CD14-positive monocyte (primary cell): ENCODE measurements at regions not wholly inside any gene's neighbourhood (a gene's known extent, or its start where the extent isn't known, plus 50 kb on each side); places are given as distances from the start of the nearest gene placed in this dataset.
"Not testable (repeated sequence)": the region's sequence is repeated elsewhere in the genome, so short reads cannot be mapped to it uniquely, and the experiment has no call there.

Source experiments
- DNase-seq, 3 donors: peaks; one replicate each; pipeline ENCODE4 v3.0.0-alpha.2; 2011 to 2022
- H2AFZ ChIP-seq: 2 replicates; pipeline ENCODE4 v1.6.0; 2012; ENCODE audit warnings: mild to moderate bottlenecking, low read depth, low read length, inconsistent platforms; ENCODE audit not compliant: insufficient read depth, poor library complexity, severe bottlenecking
- H3K27ac ChIP-seq, 2 donors: 1 replicate in 1 of 2; 2 replicates in 1 of 2; pipeline ENCODE4 v1.5.1; 2012 to 2013; ENCODE audit warnings: low read length in 2 of 2, control low read depth in 1 of 2, inconsistent platforms in 1 of 2, low read depth in 1 of 2, mild to moderate bottlenecking in 1 of 2
- H3K27me3 ChIP-seq, 2 donors: one replicate each; pipeline versions ENCODE4 v1.6.0 to v1.6.1; 2011 to 2013; ENCODE audit warnings: low read length in 2 of 2; ENCODE audit not compliant: control insufficient read depth in 2 of 2, insufficient read depth in 2 of 2
- H3K36me3 ChIP-seq, 2 donors: replicated peaks in 1 of 2; 1 replicate in 1 of 2; 2 replicates in 1 of 2; pipeline versions ENCODE4 v1.5.1 to v1.6.1; 2012 to 2013; ENCODE audit warnings: low read length in 2 of 2, control low read depth in 1 of 2, inconsistent platforms in 1 of 2, mild to moderate bottlenecking in 1 of 2; ENCODE audit not compliant: insufficient read depth in 2 of 2, control insufficient read depth in 1 of 2
- H3K4me1 ChIP-seq, 2 donors: 1 replicate in 1 of 2; 2 replicates in 1 of 2; pipeline versions ENCODE4 v1.5.1 to v1.6.1; 2012 to 2013; ENCODE audit warnings: low read length in 2 of 2, control low read depth in 1 of 2, inconsistent platforms in 1 of 2, mild to moderate bottlenecking in 1 of 2, moderate library complexity in 1 of 2; ENCODE audit not compliant: insufficient read depth in 2 of 2, control insufficient read depth in 1 of 2
- H3K4me2 ChIP-seq: replicated peaks from 2 replicates; pipeline ENCODE3; 2012; ENCODE audit warnings: low read length, moderate library complexity, mild to moderate bottlenecking; ENCODE audit not compliant: poor library complexity, severe bottlenecking; ENCODE audit errors: extremely low read depth
- H3K4me3 ChIP-seq, 3 experiments: fragments of 200-600 bp in 1 of 3; sonication (generic) in 1 of 3; replicated peaks in 1 of 3; 1 replicate in 2 of 3; 2 replicates in 1 of 3; pipeline ENCODE4 v1.5.1; 2011 to 2013; ENCODE audit warnings: low read length in 3 of 3, mild to moderate bottlenecking in 3 of 3, control low read depth in 2 of 3, low read depth in 2 of 3, inconsistent platforms in 1 of 3, moderate library complexity in 1 of 3
- H3K79me2 ChIP-seq: 2 replicates; pipeline ENCODE4 v1.6.0; 2012; ENCODE audit warnings: mild to moderate bottlenecking, control low read depth, inconsistent platforms, low read length, moderate library complexity; ENCODE audit not compliant: insufficient read depth
- H3K9ac ChIP-seq: 2 replicates; pipeline ENCODE4 v1.6.0; 2017; ENCODE audit warnings: low read length, mild to moderate bottlenecking; ENCODE audit not compliant: insufficient read depth, poor library complexity, severe bottlenecking
- H3K9me3 ChIP-seq, 2 donors: replicated peaks in 1 of 2; 1 replicate in 1 of 2; 2 replicates in 1 of 2; pipeline versions ENCODE4 v1.5.1 to v1.6.1; 2012 to 2013; ENCODE audit warnings: low read length in 2 of 2, control low read depth in 1 of 2; ENCODE audit not compliant: control insufficient read depth in 1 of 2, insufficient read depth in 1 of 2
- H4K20me1 ChIP-seq: 2 replicates; pipeline ENCODE4 v1.6.0; 2012; ENCODE audit warnings: mild to moderate bottlenecking, low read length, control low read depth, moderate library complexity; ENCODE audit not compliant: insufficient read depth
- H3K27ac Mint-ChIP-seq, 7 donors: one replicate each; pipeline ENCODE4 v1.8.0; 2020; ENCODE audit warnings: mild to moderate bottlenecking in 7 of 7, mixed read lengths in 7 of 7, moderate library complexity in 6 of 7, inconsistent platforms in 2 of 7
- H3K27me3 Mint-ChIP-seq, 3 donors: one replicate each; pipeline ENCODE4 v1.8.0; 2021 to 2022; ENCODE audit warnings: low read depth in 3 of 3, mild to moderate bottlenecking in 3 of 3, mixed read lengths in 3 of 3, moderate library complexity in 3 of 3, inconsistent platforms in 1 of 3
- H3K36me3 Mint-ChIP-seq, 2 donors: one replicate each; pipeline ENCODE4 v1.8.0; 2020; ENCODE audit warnings: mixed read lengths in 2 of 2, inconsistent platforms in 1 of 2, mild to moderate bottlenecking in 1 of 2
- H3K4me1 Mint-ChIP-seq: one replicate; pipeline ENCODE4 v1.8.0; 2020; ENCODE audit warnings: mild to moderate bottlenecking, mixed read lengths
- H3K4me3 Mint-ChIP-seq, 2 donors: one replicate each; pipeline ENCODE4 v1.8.0; 2020; ENCODE audit warnings: mild to moderate bottlenecking in 2 of 2, mixed read lengths in 2 of 2, moderate library complexity in 1 of 2
- H3K9me3 Mint-ChIP-seq, 7 donors: one replicate each; pipeline ENCODE4 v1.8.0; 2020 to 2022; ENCODE audit warnings: mixed read lengths in 7 of 7, mild to moderate bottlenecking in 6 of 7, moderate library complexity in 6 of 7, inconsistent platforms in 2 of 7
- CTCF ChIP-seq: fragments of 200-600 bp; IDR thresholded peaks from one replicate; pipeline ENCODE4 v1.8.0; 2022; ENCODE audit warnings: antibody characterized with exemption, mild to moderate bottlenecking
- WGBS: methylation state at CpG from one replicate; pipeline ENCODE4 v1.1.5; 2013; ENCODE audit warnings: missing lambda C conversion rate; ENCODE audit not compliant: insufficient coverage; 5-methylcytosine and 5-hydroxymethylcytosine counted together
- intact Hi-C, 2 donors: fragments of 100-400 bp; cut with micrococcal nuclease; formaldehyde crosslinking; loops; one replicate each; pipeline versions ENCODE4 v1.15.0 to v1.15.1; 2023

GRCh38 chr5:178057839-178058238, 55.5 kb upstream of the N4BP3 start:
- Histone ChIP-seq H3K4me1 (no peaks in the 10 kb centered on the region), H3K9ac (no peak overlapping the region), H3K27me3 (no peaks in the 10 kb centered on the region), H3K36me3 (no peaks in the 10 kb centered on the region), H3K4me3 (no peak overlapping the region), H3K79me2 (no peaks in the 10 kb centered on the region), H3K4me2 (no peak overlapping the region), H2AFZ (no peak overlapping the region), H3K9me3 (no peaks in the 10 kb centered on the region), H3K27ac (no peak overlapping the region), H4K20me1 (no peaks in the 10 kb centered on the region)
- no peak for TF ChIP-seq CTCF
- 88% methylated on average over 8 of the region's 12 CpGs for WGBS
- Mint-ChIP-seq H3K9me3 (peaks cover 0 to 2% (median 0%) of the 10 kb centered on the region in 7 donors), H3K27me3 (peaks cover 4 to 7% (median 4%) of the 10 kb centered on the region in 3 donors), H3K36me3 (no peaks in the 10 kb centered on the region), H3K27ac (peak overlapping the region in 1 of 7 donors; percentile 61), H3K4me1 (peaks cover 3% of the 10 kb centered on the region), H3K4me3 (no peak overlapping the region)
- DNase-seq: no peak
- intact Hi-C loops: no loop called here

GRCh38 chr5:178056935-178057334, 56.4 kb upstream of the N4BP3 start:
- Histone ChIP-seq H3K36me3 (no peaks in the 10 kb centered on the region), H3K9me3 (no peaks in the 10 kb centered on the region), H3K27ac (no peak overlapping the region), H3K4me2 (no peak overlapping the region), H3K4me1 (no peaks in the 10 kb centered on the region), H3K27me3 (no peaks in the 10 kb centered on the region), H2AFZ (no peak overlapping the region), H3K4me3 (no peak overlapping the region), H3K9ac (no peak overlapping the region), H3K79me2 (no peaks in the 10 kb centered on the region), H4K20me1 (no peaks in the 10 kb centered on the region)
- Mint-ChIP-seq H3K9me3 (peaks cover 0 to 2% (median 0%) of the 10 kb centered on the region in 7 donors), H3K27ac (no peak overlapping the region), H3K4me3 (no peak overlapping the region), H3K36me3 (no peaks in the 10 kb centered on the region), H3K27me3 (peaks cover 3 to 7% (median 4%) of the 10 kb centered on the region in 3 donors), H3K4me1 (no peaks in the 10 kb centered on the region)
- 100% methylated on average over 1 of the region's 3 CpGs for WGBS
- DNase-seq: no peak
- no peak for TF ChIP-seq CTCF
- intact Hi-C loops: no loop called here

GRCh38 chr5:178055536-178055935, 57.8 kb upstream of the N4BP3 start:
- H4K20me1 ChIP-seq, H3K9me3 Mint-ChIP-seq, H3K4me2 ChIP-seq, H3K9me3 ChIP-seq, H2AFZ ChIP-seq, H3K36me3 ChIP-seq, H3K4me1 Mint-ChIP-seq, H3K4me3 ChIP-seq, H3K4me1 ChIP-seq, DNase-seq, H3K79me2 ChIP-seq, H3K27ac Mint-ChIP-seq, H3K4me3 Mint-ChIP-seq, H3K27me3 ChIP-seq, intact Hi-C loops, H3K27ac ChIP-seq, H3K9ac ChIP-seq, H3K27me3 Mint-ChIP-seq, H3K36me3 Mint-ChIP-seq: not testable (repeated sequence)
- 98% methylated on average over 24 of the region's 24 CpGs for WGBS
